ENCODE measurements at regions not wholly inside any gene's neighbourhood (a gene's known extent, or its start where the extent isn't known, plus 50 kb on each side); places are given as distances from the start of the nearest gene placed in this dataset.

DNA sequence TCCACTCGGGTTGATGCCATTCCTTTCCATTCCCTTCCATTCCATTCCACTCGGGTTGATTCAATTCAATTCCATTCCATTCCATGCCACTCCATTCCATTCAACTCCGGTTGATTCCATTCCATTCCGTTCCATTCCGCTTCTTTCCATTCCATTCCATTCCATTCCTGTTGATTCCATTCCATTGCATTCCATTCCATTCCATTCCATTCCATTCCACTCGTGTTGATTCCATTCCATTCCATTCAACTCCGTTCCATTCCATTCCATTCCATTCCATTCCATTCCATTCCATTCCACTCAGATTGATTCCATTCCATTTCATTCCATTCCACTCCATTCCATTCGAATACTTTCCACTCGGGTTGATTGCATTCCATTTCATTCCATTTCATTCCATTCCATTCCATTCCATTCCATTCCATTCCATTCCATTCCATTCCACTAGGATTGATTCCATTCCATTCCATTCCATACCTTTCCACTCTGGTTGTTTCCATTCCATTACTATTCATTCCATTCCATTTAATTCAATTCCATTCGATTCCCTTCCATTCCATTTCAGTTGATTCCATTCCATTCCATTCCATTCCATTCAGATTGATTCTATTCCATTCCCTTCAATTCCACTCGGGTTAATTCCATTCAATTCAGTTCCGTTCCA, 1141.8 kb downstream of the RPIA start:
- TF ChIP-seq, protein P1, sequence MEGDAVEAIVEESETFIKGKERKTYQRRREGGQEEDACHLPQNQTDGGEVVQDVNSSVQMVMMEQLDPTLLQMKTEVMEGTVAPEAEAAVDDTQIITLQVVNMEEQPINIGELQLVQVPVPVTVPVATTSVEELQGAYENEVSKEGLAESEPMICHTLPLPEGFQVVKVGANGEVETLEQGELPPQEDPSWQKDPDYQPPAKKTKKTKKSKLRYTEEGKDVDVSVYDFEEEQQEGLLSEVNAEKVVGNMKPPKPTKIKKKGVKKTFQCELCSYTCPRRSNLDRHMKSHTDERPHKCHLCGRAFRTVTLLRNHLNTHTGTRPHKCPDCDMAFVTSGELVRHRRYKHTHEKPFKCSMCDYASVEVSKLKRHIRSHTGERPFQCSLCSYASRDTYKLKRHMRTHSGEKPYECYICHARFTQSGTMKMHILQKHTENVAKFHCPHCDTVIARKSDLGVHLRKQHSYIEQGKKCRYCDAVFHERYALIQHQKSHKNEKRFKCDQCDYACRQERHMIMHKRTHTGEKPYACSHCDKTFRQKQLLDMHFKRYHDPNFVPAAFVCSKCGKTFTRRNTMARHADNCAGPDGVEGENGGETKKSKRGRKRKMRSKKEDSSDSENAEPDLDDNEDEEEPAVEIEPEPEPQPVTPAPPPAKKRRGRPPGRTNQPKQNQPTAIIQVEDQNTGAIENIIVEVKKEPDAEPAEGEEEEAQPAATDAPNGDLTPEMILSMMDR (conservative IDR thresholded peaks at IDR 0.05; ENCODE audit: low read depth, low read length), result no peak
- TF ChIP-seq FOS (IDR thresholded peaks at IDR 0.05; ENCODE audit: low read depth, low read length), result no peak
